Upper lobe of left lung (tissue), 6 donors: ENCODE measurements at regions not wholly inside any gene's neighbourhood (a gene's known extent, or its start where the extent isn't known, plus 50 kb on each side); places are given as distances from the start of the nearest gene placed in this dataset.

ENCODE experiments used
- ATAC-seq, 2 donors: fragments of 200-7000 bp; cut with Tn5 transposase; one replicate each; pipeline ENCODE4 v1.9.1; 2022; ENCODE audit warnings: mild to moderate bottlenecking in 2 of 2, moderate library complexity in 2 of 2; ENCODE audit not compliant: low FRiP score in 2 of 2
- DNase-seq, 2 donors: peaks; one replicate each; pipeline ENCODE4 v3.0.0-alpha.2; 2019 to 2020
- H3K27ac ChIP-seq, 4 donors: fragments of 200-600 bp; sonication (generic); one replicate each; pipeline ENCODE4 v1.5.1; 2016 to 2019
- H3K27me3 ChIP-seq, 4 donors: fragments of 200-600 bp; sonication (generic); one replicate each; pipeline ENCODE4 v1.5.1; 2017 to 2019
- H3K36me3 ChIP-seq, 4 donors: fragments of 200-600 bp; sonication (generic); one replicate each; pipeline ENCODE4 v1.5.1; 2016 to 2019
- H3K4me1 ChIP-seq, 4 donors: fragments of 200-600 bp; sonication (generic); one replicate each; pipeline ENCODE4 v1.5.1; 2018 to 2019
- H3K4me3 ChIP-seq, 4 donors: fragments of 200-600 bp; sonication (generic); one replicate each; pipeline ENCODE4 v1.5.1; 2017 to 2019; ENCODE audit warnings: mild to moderate bottlenecking in 2 of 4, moderate library complexity in 1 of 4
- H3K9me3 ChIP-seq, 4 donors: fragments of 200-600 bp; sonication (generic); one replicate each; pipeline ENCODE4 v1.5.1; 2018 to 2019
- CTCF ChIP-seq, 6 experiments: fragments of 450-650 bp in 4 of 6; fragments of 200-600 bp in 2 of 6; sonication (generic) in 2 of 6; IDR thresholded peaks; one replicate each; pipeline ENCODE4 v1.5.1; 2016 to 2019; ENCODE audit warnings: antibody characterized with exemption in 6 of 6
- EP300 ChIP-seq, 4 donors: sonication (generic); formaldehyde crosslinking; IDR thresholded peaks; one replicate each; pipeline ENCODE4 v1.5.1; 2017; ENCODE audit warnings: antibody characterized with exemption in 4 of 4, control low read depth in 2 of 4
- POLR2A ChIP-seq, 4 donors: fragments of 450-650 bp; IDR thresholded peaks; one replicate each; pipeline ENCODE4 v1.5.1; 2016 to 2017; ENCODE audit warnings: antibody characterized with exemption in 4 of 4, mild to moderate bottlenecking in 2 of 4
- POLR2AphosphoS5 ChIP-seq, 2 donors: sonication (generic); formaldehyde crosslinking; IDR thresholded peaks; one replicate each; pipeline ENCODE4 v1.5.1; 2017; ENCODE audit warnings: antibody characterized with exemption in 2 of 2
- WGBS, 2 donors: methylation state at CpG; one replicate each; pipeline ENCODE4 v1.1.5; 2017 to 2018; 5-methylcytosine and 5-hydroxymethylcytosine counted together
- donor health status: DM: no; HTN: no; CAD: no; lungs with moderate emphysema.
- donor health status: DM: no; HTN: yes; CAD: no; lungs with severe emphysema.

- no peak for TF ChIP-seq POLR2A (IDR thresholded peaks at IDR 0.05)
- no peak for TF ChIP-seq POLR2AphosphoS5 (IDR thresholded peaks at IDR 0.05)
- TF ChIP-seq EP300 (IDR thresholded peaks at IDR 0.05): no peak
- TF ChIP-seq CTCF (IDR thresholded peaks at IDR 0.05): no peak
- H3K9me3 ChIP-seq: no peaks in the 10 kb centered on the region
- ATAC-seq: no peak
- DNase-seq: no peak
- H3K4me1 ChIP-seq: no peaks in the 10 kb centered on the region
- no peaks in the 10 kb centered on the region for H3K27me3 ChIP-seq
- 81 to 87% methylated on average over 6 of the region's 6 CpGs for WGBS, 2 donors
- no peak overlapping the region for H3K27ac ChIP-seq
- H3K4me3 ChIP-seq: no peak overlapping the region
- H3K36me3 ChIP-seq: no peaks in the 10 kb centered on the region
Measured at GRCh38 chr13:103953859-103954258, 887.6 kb upstream of the SLC10A2 start.

GRCh38 chr13:103952183-103952582, 886.0 kb upstream of the SLC10A2 start:
- H3K4me1 ChIP-seq: no peaks in the 10 kb centered on the region
- no peaks in the 10 kb centered on the region for H3K9me3 ChIP-seq
- H3K27me3 ChIP-seq: no peaks in the 10 kb centered on the region
- H3K27ac ChIP-seq: no peak overlapping the region
- ATAC-seq (no peak), DNase-seq (no peak)
- H3K4me3 ChIP-seq: no peak overlapping the region
- TF ChIP-seq EP300 (IDR thresholded peaks at IDR 0.05) (no peak), POLR2AphosphoS5 (IDR thresholded peaks at IDR 0.05) (no peak), POLR2A (IDR thresholded peaks at IDR 0.05) (no peak), CTCF (IDR thresholded peaks at IDR 0.05) (no peak)
- no peaks in the 10 kb centered on the region for H3K36me3 ChIP-seq
- 44 to 55% methylated on average over 1 of the region's 1 CpG for WGBS, 2 donors

GRCh38 chr13:103948426-103948825, 882.2 kb upstream of the SLC10A2 start:
- ATAC-seq (no peak), DNase-seq (no peak)
- no peaks in the 10 kb centered on the region for H3K27me3 ChIP-seq
- H3K27ac ChIP-seq: no peak overlapping the region
- H3K9me3 ChIP-seq: no peaks in the 10 kb centered on the region
- no peak overlapping the region for H3K4me3 ChIP-seq
- WGBS, 2 donors: 87 to 89% methylated on average over 6 of the region's 6 CpGs
- no peaks in the 10 kb centered on the region for H3K36me3 ChIP-seq
- TF ChIP-seq POLR2AphosphoS5 (IDR thresholded peaks at IDR 0.05) (no peak), EP300 (IDR thresholded peaks at IDR 0.05) (no peak), POLR2A (IDR thresholded peaks at IDR 0.05) (no peak), CTCF (IDR thresholded peaks at IDR 0.05) (no peak)
- no peaks in the 10 kb centered on the region for H3K4me1 ChIP-seq

GRCh38 chr13:103945836-103946235, 879.6 kb upstream of the SLC10A2 start:
- Histone ChIP-seq H3K27ac (no peak overlapping the region), H3K4me1 (no peaks in the 10 kb centered on the region), H3K9me3 (no peaks in the 10 kb centered on the region), H3K36me3 (no peaks in the 10 kb centered on the region), H3K27me3 (no peaks in the 10 kb centered on the region), H3K4me3 (no peak overlapping the region)
- TF ChIP-seq POLR2AphosphoS5 (IDR thresholded peaks at IDR 0.05) (no peak), POLR2A (IDR thresholded peaks at IDR 0.05) (no peak), CTCF (IDR thresholded peaks at IDR 0.05) (no peak), EP300 (IDR thresholded peaks at IDR 0.05) (no peak)
- DNase-seq (no peak), ATAC-seq (no peak)

- no peaks in the 10 kb centered on the region for H3K4me1 ChIP-seq
- DNase-seq (no peak), ATAC-seq (peak in 1 of 2 donors; percentile 56)
- TF ChIP-seq CTCF (IDR thresholded peaks at IDR 0.05): no peak
- H3K27me3 ChIP-seq: no peaks in the 10 kb centered on the region
- no peak overlapping the region for H3K4me3 ChIP-seq
- 52 to 69% methylated on average over 1 of the region's 1 CpG for WGBS, 2 donors
- no peaks in the 10 kb centered on the region for H3K36me3 ChIP-seq
- H3K27ac ChIP-seq: no peak overlapping the region
- no peaks in the 10 kb centered on the region for H3K9me3 ChIP-seq
Measured at GRCh38 chr13:103941506-103942140, 875.4 kb upstream of the SLC10A2 start.
